ENCODE measurements at regions not wholly inside any gene's neighbourhood (a gene's known extent, or its start where the extent isn't known, plus 50 kb on each side); places are given as distances from the start of the nearest gene placed in this dataset.

GRCh38 chr1:198447468-198447867, 93.0 kb downstream of the ATP6V1G3 start:
- no peak for TF ChIP-seq REST (IDR thresholded peaks at IDR 0.05; ENCODE audit: insufficient read depth in 1 of 2, low read depth in 2 of 2, low read length in 1 of 2)
- no peak for TF ChIP-seq TCF7L2 (IDR thresholded peaks at IDR 0.05; ENCODE audit: low read depth, low read length)
- TF ChIP-seq, protein P1, sequence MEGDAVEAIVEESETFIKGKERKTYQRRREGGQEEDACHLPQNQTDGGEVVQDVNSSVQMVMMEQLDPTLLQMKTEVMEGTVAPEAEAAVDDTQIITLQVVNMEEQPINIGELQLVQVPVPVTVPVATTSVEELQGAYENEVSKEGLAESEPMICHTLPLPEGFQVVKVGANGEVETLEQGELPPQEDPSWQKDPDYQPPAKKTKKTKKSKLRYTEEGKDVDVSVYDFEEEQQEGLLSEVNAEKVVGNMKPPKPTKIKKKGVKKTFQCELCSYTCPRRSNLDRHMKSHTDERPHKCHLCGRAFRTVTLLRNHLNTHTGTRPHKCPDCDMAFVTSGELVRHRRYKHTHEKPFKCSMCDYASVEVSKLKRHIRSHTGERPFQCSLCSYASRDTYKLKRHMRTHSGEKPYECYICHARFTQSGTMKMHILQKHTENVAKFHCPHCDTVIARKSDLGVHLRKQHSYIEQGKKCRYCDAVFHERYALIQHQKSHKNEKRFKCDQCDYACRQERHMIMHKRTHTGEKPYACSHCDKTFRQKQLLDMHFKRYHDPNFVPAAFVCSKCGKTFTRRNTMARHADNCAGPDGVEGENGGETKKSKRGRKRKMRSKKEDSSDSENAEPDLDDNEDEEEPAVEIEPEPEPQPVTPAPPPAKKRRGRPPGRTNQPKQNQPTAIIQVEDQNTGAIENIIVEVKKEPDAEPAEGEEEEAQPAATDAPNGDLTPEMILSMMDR (IDR thresholded peaks at IDR 0.05), result no peak
- no peak for TF ChIP-seq SIN3A (IDR thresholded peaks at IDR 0.05; ENCODE audit: borderline replicate concordance, insufficient read depth, low read depth, low read length)
- no peak for TF ChIP-seq POLR2AphosphoS5 (IDR thresholded peaks at IDR 0.05; ENCODE audit: low read depth, low read length)
- H3K27me3 ChIP-seq (ENCODE audit: control insufficient read depth, insufficient read depth, low read length), result no peaks in the 10 kb centered on the region
- H3K4me1 ChIP-seq (ENCODE audit: control insufficient read depth, insufficient read depth, low read length), result peaks cover 5% of the 10 kb centered on the region
- H3K36me3 ChIP-seq (ENCODE audit: control insufficient read depth, insufficient read depth, low read length), result no peaks in the 10 kb centered on the region
- no TSS peak for BruUV-seq (replicated peaks)
- no peak for DNase-seq (ENCODE audit: low read depth, low spot score)
- H3K27ac ChIP-seq (ENCODE audit: low read length), result no peak overlapping the region
- intact Hi-C loops (cut with micrococcal nuclease; ENCODE audit: unreplicated experiment) (no loop called here), in situ Hi-C loops (cut with HindIII; ENCODE audit: low pct_unique_long_range_greater_than_20kb, low sequenced_read_pairs) (no loop called here)
- H3K9me3 ChIP-seq (ENCODE audit: control insufficient read depth, insufficient read depth, low read depth, low read length), result peaks cover 6% of the 10 kb centered on the region; the same call in 1 of the 2 replicates
- no peak for ATAC-seq
- ChIA-PET CTCF (no interaction called here), POLR2A (no interaction called here)
- H3K4me3 ChIP-seq (ENCODE audit: low read depth in 2 of 2, low read length in 2 of 2), result no peak overlapping the region

GRCh38 chr1:198445872-198446271, 94.6 kb downstream of the ATP6V1G3 start:
- Histone ChIP-seq H3K27ac (ENCODE audit: low read length) (no peak overlapping the region), H3K4me3 (ENCODE audit: low read depth in 2 of 2, low read length in 2 of 2) (no peak overlapping the region), H3K27me3 (ENCODE audit: control insufficient read depth, insufficient read depth, low read length) (no peaks in the 10 kb centered on the region), H3K9me3 (ENCODE audit: control insufficient read depth, insufficient read depth, low read depth, low read length) (peaks cover 12% of the 10 kb centered on the region; the same call in 1 of the 2 replicates), H3K4me1 (ENCODE audit: control insufficient read depth, insufficient read depth, low read length) (peaks cover 5% of the 10 kb centered on the region), H3K36me3 (ENCODE audit: control insufficient read depth, insufficient read depth, low read length) (no peaks in the 10 kb centered on the region)
- no peak for TF ChIP-seq REST (IDR thresholded peaks at IDR 0.05; ENCODE audit: insufficient read depth in 1 of 2, low read depth in 2 of 2, low read length in 1 of 2)
- no peak for TF ChIP-seq POLR2AphosphoS5 (IDR thresholded peaks at IDR 0.05; ENCODE audit: low read depth, low read length)
- TF ChIP-seq, protein P1 (IDR thresholded peaks at IDR 0.05), result no peak
- TF ChIP-seq TCF7L2 (IDR thresholded peaks at IDR 0.05; ENCODE audit: low read depth, low read length), result no peak
- TF ChIP-seq SIN3A (IDR thresholded peaks at IDR 0.05; ENCODE audit: borderline replicate concordance, insufficient read depth, low read depth, low read length), result no peak
- ATAC-seq (no peak), DNase-seq (ENCODE audit: low read depth, low spot score) (no peak)
- ChIA-PET POLR2A (no interaction called here), CTCF (no interaction called here)
- no TSS peak for BruUV-seq (replicated peaks)
- in situ Hi-C loops (cut with HindIII; ENCODE audit: low pct_unique_long_range_greater_than_20kb, low sequenced_read_pairs), result no loop called here
- intact Hi-C loops (cut with micrococcal nuclease; ENCODE audit: unreplicated experiment), result no loop called here
